Activated CD4-positive, alpha-beta T cell treated with anti-CD3 and anti-CD28 coated beads, Interleukin-2, Interleukin-4, amounts not matched to agents 100 ng/mL and 50 ng/mL, durations not matched to agents 16 hours and 8 hours (primary cell): ENCODE measurements at regions not wholly inside any gene's neighbourhood (a gene's known extent, or its start where the extent isn't known, plus 50 kb on each side); places are given as distances from the start of the nearest gene placed in this dataset.
"Not testable (repeated sequence)": the region's sequence is repeated elsewhere in the genome, so short reads cannot be mapped to it uniquely, and the experiment has no call there.

Experiments
- DNase-seq: peaks from one replicate; pipeline ENCODE4 v3.0.0-alpha.2; 2020; ENCODE audit warnings: low spot score

DNA sequence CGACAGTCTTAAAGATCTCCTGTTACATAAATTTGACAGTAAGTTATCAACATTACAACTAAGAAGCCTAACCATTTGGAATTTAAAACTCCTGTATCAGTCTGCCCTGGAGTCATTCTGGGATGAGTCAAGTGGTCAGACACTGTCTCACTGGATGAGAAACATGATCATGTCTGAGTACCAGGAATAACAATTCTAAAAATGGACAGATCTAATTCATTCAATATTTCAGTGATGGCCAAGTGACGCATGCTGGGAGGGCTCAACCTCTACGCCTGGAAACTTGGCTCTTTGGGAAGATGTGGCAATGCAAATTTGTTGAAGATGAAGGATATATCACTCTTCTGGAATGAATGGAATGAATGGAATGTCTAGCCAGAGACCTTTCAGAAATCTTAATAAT lies 1427.2 kb downstream of the STIM2 start:
- DNase-seq, result no peak

DNA sequence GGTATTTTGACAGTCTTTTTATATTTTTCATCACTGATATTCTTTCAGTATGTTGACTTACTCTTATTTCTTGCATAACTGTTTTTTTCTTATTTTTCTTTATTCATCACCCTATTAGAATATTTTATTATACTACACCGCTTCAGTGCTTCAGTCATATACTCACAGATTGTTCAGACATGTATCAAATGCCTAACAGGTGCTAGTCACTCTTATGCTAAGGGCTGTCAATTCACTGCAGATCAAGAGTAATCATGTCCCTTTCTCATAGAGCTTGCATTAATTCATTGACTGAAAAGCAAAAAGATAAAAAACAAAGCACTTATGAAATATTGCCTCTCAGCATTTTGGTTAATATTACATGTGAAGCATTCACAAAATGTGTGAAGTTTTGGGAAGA lies 1435.6 kb downstream of the STIM2 start:
- DNase-seq, result no peak

DNA sequence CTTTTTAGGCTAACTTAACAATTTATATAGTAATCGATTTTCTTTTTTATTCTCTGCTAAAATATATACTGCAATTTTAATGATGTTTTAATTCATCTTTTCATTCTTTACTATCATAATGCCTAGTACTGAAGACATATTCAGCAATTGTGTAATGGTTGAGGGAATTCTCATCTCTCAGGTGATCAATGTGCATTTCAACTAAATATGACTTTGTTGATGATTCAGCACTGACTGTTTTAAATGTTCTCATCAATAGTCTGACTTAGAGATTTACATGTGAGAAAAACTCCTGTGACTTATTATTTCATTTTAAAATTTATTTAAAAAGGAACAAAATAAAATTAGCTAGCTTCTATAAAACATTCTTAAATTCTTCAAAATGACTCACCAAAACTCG lies 1450.3 kb downstream of the STIM2 start:
- DNase-seq, result no peak

DNA sequence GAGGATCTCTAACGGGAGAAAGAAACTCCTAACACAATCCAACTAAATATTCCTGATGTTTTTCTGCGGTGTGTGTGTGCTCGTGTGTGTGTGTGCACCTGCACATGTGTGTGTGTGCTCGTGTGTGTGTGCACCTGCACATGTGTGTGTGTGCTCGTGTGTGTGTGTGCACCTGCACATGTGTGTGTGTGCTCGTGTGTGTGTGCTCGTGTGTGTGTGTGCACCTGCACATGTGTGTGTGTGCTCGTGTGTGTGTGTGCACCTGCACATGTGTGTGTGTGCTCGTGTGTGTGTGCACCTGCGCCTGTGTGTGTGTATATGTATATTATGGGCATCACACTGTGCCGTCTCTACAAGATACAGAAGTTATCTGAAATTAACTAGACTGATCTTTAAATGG lies 1451.9 kb downstream of the STIM2 start:
- DNase-seq, result not testable (repeated sequence)

DNA sequence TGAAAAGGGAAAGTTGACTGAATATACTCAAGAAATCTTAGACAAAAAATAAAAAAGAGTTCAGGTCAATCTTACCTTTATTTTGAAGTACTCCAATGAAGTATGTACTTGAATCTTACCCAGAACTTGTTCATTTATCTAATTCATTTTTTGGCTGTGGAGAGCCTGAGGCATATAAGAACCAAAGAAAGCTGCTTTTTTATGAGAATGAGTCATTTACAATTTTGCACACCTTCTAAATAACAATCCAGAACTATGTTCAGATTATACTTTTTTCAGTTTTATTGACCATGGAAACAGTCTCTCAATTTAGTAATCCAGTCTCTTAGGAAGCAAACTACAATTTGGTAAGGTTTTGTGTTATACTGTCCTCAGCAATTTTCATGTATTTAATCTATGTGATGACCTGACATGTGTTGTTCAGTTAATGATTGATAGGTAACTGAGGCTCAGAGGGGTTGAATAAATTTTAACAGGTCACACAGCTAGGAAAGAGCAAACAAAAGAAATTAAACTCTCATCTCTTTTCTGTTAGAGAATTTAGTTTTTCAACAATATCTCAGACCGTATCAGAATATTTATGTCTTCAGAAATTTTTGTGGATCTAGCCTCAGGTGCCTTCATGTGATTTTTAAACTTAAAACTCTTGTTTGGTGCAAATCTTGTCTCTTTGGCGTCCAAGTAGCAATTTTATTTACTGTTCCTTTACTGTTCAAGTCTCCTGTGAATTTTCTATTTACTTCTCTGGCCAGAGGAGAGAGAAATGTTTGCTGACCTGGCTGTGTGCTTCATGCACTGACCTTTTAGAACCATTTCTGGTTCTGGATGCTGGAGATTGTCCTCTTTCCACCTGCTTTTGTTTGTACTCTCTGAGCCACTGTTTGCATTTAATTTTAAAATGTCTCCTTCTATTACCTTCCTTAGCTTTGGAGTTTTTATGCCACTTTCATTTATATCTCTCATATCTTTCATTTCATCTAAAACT lies 1453.4 kb downstream of the STIM2 start:
- no peak for DNase-seq

DNA sequence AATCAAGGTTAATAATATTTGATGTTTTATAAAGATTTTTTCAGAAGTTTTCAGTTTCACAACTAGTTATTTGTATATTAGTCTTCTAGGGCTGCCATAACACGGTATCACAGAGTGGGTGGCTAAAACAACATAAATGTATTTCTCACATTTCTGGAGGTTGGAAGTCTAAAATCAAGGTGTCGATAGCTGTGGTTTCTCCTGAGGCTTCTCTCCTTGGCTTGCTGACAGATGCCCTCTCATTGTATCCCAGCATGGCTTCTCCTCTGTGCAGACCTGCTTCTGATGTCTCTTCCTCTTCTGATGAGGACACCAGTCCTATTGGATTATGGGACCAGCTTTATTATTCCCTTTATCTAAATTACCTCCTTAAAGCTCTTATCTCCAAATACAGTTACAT lies 1456.6 kb downstream of the STIM2 start:
- DNase-seq, result no peak

DNA sequence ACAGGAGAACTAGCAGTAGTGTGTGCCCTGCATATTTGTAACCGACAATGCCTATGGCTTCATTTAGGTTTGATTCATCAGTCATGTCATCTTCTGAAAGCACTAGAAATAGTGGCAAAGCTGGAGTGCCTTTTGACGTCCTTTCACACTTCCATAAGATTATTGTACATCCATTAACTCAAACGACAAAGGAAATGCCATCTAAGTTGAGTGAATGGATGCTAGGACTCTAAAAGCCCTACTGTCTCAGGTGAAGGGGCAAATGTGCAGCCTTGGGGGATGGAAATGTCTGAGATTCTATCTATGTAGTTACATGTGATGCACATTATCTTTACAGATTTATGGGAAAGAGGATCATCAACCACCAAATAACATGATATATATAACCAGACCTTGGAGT lies 1473.6 kb downstream of the STIM2 start:
- no peak for DNase-seq

DNA sequence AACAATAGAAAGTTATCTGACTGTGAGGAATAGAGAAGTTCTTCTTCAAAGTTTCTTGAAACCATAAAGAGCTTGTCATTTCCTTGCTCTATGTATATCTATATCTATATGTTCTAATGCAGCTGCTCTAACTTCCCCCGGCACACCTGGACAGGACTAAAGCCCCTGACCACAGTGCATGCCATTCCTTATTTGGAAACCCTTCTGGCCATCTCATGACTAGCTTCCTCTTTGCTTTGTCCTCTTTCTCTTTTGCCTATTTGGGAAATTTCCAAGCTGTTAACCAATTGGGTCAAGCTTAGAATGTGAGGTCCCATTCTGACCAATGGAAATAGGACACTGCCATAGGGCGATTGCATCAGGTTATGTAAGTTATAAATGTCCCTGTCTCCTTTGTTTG lies 1481.1 kb downstream of the STIM2 start:
- DNase-seq, result no peak

DNA sequence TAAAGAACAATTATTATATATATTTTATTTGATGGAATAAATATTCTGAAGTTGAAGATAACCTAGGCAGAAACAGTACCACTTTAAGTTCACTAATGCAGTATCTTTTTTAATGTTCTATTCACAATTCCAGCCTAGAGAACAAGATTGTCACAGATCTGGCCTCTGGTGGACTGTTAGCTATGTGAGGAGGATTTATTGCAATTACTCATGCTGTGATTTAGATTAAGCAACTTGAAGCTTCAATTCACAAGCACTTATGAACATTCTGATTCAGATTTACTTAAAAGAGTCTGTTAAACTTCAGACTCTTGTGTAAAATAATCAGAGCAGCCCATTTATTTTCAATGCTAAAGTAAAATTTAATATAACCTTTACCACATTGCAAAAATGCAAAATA lies 1489.8 kb downstream of the STIM2 start:
- no peak for DNase-seq

DNA sequence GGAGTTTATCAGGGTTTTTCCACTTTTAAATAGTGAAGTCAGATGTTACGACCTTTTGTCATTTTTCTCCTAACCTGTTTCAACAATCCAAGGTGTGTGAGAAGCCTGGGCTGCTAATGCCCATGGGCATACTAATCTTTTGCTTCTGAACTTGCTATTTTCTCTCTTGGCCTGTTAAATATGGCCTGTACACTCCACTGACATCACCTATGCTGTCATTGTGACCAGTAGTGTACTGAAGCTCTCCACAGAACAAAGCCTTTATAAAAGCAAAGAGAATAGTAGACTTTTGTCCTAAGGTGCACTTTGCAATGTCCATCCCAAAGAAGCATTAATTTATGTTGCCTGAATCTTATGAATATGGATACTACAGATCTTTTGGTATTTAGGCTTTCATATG lies 1490.5 kb downstream of the STIM2 start:
- no peak for DNase-seq

DNA sequence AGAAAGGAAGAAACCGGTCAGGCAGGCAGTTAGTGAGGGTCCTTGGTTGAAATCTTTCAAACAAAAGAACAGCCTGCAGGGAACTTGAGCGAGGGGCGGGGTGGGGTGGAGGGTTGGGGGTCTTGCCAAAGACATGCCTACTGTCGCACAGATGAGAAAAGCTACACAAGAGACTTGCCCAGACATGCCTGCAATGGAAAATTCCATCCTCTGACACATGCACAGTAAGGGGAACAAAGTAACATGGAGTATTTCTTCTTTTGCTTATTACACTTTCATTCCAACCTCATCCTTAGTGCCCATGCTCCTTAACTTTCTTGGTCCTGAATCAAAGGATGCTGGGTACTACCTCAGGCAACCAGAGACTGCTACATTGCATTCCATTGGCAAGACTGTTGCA lies 1491.2 kb downstream of the STIM2 start:
- no peak for DNase-seq

DNA sequence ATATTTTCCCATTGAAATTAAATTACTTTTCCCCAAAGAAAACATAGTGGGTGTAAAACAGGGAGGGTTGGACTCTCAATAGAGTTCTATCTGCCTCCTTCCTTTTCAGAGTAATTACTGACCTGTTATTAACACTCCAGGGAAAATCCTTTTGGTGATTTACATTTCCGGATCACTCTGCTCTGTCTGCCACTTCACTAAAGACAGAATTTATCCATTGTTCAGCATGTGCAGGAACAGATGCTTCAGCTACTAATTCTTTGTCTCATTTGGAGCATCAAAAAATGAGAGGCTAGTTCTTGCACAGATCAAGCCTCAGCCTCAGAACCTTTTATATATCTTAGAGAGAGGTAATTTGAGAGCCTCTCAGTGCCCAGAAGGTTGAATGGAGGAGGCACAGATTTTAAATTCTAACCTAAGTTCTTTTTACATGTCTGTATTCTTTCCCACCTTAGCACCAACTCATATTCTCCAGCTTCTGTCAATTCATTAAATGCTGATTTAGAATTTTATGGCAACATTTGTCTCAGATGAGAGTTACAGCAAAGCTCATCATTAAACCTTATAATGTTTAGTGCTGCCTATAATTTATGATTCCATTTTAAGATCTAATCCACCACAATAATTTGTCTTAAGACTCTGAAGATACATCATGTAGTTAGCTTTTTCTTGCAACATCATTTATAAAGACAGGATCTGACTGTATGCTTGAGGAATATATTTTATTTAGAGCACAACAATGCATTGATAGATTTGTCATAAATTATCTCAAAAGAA lies 1494.4 kb downstream of the STIM2 start:
- DNase-seq, result no peak

DNA sequence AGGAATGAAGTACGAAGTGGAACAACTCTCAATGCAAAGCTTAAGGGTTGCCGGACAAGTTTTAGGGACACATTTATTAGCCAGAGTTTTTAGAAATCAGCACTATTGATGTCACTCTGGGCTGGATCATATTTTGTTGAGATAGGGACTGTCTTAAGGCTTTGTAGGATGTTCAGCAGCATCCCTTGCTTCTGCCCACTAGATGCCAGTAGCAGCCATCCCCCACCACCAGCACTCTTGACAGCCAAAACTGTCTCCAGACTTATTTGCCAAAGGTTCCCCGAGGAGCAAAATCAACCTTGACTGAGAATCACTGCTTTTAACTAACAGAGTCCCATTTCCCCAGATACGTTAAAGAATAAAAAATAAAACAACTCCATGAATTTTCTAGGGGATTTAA lies 1497.3 kb downstream of the STIM2 start:
- DNase-seq, result no peak

DNA sequence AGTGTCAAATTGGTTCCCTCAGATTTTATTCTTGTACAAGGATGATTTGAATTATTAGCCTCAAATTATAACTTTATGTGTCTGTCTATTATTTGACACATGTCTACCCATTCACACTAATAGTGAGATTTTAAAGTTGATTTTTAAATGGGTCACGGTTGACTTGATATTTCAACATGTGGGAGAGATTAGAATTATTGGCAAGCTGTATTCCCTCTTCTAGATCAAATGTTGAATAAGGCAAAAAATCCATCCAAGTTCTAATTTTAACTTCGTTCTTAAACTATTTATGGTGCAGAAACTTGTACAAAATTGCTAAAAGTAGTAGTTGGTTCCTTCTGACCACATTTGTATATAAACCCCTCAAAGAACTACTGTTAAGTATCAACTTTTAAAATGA lies 1498.0 kb downstream of the STIM2 start:
- no peak for DNase-seq

DNA sequence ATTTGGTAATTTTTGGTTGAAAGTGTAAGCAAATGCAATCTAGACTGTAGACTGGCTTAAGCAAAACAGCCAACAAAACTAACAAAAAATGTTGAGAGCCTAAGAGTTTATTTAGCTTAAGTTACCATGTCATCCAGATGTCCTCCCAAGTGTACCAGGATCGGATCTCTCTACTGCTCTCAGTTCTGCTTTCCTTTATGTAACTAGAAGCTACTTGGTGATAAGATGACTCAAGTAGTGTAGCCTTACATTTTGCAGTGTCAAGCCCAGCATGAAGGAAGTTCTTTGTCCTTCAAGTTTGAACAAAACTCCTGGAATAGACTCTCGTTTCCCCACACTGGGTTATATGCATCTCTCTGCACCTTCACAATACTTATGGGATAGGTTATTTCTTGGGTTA lies 1500.0 kb downstream of the STIM2 start:
- DNase-seq, result no peak

DNA sequence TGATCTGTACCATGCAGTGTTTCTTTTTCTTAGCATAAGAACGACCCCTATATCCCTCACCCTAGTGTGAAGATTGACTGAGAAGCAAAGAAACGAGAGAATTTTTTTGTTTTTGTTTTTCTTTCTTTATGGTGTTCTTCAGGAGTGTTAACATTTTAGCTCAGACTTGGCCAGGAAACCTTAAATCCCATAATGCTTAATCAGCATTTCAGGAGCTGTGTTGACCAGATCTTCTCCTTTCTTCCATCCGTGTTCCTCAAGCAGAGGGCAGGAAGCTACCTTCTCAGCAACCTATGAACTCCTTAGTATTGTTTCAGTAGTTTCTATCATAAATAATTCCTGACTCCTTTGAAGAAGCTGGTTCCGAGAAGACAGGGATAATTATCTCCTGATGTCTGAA lies 1501.5 kb downstream of the STIM2 start:
- DNase-seq, result no peak

DNA sequence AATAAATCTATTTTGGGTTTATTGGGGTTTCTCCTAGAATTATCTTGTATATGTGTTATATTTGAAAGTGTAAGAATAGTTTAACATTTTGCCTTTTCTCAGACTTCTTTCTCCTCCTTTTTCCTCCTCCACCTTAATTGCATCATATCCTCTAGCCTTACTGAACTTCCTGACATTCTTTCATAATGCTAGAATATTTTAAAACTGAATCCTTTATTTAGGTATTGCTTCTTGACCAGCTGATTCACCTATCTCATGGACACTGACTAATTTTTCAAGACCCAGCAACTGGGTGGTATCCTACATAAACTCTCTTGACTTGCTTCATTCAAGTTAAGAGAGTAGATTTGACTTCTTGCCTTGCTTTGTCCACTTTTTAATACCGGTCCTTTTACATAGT lies 1508.9 kb downstream of the STIM2 start:
- DNase-seq, result no peak

DNA sequence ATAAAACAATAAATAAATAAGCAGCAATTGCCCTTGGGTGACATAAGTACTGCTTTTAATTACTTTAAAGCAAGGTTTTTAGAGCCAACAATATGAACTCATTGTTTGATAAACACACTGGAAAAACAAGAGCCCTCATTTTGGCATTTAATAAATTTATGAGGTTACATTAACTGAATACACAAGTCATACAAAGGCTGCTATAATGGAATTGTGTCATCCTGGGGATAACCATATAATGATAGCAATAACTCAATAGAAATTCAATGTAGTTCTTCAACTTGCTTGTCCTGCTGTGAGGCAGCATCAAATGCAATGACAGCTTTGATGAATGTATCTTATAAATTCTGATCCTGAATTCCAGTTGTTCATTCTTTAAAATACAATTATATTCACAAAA lies 1512.5 kb downstream of the STIM2 start:
- no peak for DNase-seq

DNA sequence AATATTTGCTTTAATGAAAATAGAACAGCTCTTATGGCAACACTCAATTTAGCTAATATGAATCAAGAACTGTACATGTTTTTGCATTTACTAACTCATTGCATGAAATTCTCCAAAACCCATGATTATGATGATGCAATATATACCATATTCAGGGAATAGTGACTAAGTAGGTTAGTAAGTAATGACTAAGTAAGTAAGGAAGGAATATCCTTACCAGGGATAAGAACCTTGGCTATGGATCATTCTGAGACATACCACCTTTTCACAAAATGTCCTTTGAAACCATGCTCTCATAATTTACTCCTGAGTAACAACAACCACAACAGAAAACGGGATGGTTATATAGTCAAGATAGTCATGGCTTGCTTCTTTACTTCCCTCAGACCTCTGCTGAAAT lies 1513.0 kb downstream of the STIM2 start:
- DNase-seq, result no peak

DNA sequence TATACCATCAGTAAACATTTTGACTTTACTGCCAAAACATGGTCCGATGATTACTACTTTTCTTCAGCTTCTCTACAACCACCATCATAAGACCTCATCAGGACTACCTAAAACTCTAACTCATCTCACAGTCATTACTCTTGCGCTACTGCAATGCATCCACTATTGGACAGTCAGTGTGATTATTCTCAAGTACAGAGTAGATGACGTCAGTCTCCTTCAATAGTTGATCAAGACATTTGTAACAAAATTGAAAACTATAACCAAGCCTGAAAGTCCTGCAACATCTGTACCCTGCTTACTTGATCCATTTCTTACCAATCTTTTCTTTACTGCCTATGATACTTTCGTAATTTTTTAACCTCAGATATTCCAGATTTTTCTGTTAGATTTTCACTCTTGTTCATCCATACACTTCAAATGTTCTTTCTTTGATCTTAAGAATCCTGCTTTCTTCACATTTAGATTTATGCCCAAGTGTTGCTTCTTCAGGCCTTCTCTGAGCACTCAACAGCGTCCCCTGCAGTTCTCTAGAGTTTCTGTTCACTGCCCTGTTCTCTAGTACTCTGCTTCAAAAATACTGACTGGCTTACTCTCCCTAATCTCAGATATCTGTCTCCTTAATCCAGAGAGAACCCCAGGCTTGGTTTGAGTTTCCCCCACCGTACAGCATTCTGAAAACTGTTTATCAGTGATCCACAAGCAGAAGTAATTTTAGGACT lies 1517.6 kb downstream of the STIM2 start:
- DNase-seq, result no peak

DNA sequence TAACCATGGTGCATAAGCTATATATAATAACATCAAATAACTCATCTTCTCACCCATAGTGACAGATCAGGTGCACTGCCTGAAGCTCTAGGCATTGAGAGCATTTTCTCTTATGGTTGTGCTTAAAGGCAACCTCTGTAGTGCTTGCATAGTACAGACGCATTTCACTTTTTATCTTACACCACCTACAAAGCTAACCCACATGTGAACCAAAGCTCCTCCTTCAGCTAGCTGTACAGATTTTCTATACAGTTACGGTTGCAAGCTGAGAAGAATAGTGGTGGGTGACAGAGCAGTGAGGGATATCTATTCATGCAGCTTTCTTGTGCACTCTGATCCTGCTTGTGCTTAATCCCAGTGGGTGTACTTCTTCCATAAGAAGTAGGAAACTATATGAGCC lies 1525.2 kb downstream of the STIM2 start:
- DNase-seq, result no peak

DNA sequence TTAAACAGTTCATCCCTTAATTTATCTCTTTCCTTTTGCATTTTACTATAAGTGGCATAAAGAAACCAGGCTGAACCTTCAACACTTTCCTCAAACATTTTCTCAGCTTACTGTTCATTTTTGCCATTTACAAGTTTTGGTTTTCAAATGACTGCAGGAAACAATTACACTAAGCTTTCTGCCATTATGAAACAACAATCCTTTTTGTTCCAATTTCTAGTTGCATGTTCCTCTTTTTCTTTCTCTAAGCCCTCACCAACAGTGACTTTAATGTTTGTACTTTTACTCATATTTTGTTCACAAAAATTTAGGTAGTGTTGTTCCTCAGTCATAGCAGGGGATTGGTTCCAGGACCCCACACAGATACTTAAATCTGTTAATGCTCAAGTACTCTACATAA lies 1526.1 kb downstream of the STIM2 start:
- DNase-seq, result no peak

DNA sequence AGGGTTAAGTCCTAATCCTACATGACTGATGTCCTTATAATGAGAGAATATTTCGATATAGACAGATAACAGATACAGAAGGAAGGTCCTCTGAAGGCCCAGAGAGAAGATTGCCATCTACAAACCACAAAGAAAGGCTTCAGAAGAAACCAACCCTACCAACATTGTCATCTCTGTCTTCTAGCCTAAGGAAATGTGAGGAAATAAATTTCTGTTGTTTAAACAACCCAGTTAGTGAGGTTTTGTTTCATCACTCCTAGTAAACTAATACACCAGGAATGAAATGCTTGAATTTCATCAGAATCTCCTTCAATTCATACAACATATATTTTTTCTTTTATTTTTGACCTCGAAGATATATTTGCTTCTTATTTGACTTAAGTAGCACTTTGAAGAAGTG lies 1527.8 kb downstream of the STIM2 start:
- DNase-seq, result no peak
